ENCODE measurements at regions not wholly inside any gene's neighbourhood (a gene's known extent, or its start where the extent isn't known, plus 50 kb on each side); places are given as distances from the start of the nearest gene placed in this dataset.

GRCh38 chr11:16613262-16613511, 125.3 kb upstream of the C11orf58 start:
- TF ChIP-seq ZNF274 (IDR thresholded peaks at IDR 0.05; ENCODE audit: low read depth, low read length) (no peak), SUZ12 (IDR thresholded peaks at IDR 0.05; ENCODE audit: extremely low read depth, insufficient read depth, insufficient read length) (no peak)
